HG02571 (cell line): ENCODE measurements at regions not wholly inside any gene's neighbourhood (a gene's known extent, or its start where the extent isn't known, plus 50 kb on each side); places are given as distances from the start of the nearest gene placed in this dataset.

Experiments used
- ATAC-seq: cut with Tn5 transposase; IDR thresholded peaks from one replicate; pipeline ENCODE4 v1.9.1; 2021; ENCODE audit warnings: mild to moderate bottlenecking, moderate library complexity; ENCODE audit not compliant: unreplicated experiment

DNA sequence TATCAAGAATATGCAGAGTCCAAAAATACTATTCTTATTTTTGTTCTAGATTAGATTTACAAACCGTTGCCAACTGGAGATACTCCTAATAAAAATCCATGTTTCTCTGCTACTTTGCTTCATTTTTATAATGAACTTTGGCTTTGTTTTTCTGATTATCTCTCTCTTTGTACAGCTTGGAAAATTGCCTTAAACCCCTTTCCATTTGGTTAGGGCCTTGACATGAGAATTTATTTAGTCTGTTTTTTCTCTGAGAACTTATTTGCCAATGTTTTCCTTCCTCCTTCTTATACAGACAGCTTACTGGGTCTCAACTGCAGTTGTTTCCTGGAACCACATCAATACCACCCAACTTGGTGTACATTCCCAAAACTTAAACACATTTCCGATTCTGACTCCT is 555.4 kb downstream of the SLITRK6 start:
- ATAC-seq, result no peak

DNA sequence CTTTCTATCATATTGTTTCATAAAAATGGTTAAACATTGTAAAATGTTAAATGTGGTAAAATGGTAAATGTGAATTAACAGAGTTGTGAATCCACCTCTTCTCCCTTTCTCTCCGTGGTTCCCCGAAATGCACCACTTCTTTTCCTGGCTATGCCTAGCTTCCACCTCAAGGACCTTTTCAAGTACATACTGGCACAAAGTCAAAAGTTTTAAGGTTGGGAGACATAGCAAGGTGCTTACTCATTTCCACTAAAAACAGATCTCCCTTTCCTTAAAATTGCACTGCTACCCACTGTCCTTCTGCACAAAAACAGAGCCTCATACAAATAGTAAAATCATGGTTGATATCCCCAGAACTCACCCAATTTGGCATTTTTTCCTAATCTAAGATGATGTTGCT is 558.2 kb downstream of the SLITRK6 start:
- no peak for ATAC-seq

DNA sequence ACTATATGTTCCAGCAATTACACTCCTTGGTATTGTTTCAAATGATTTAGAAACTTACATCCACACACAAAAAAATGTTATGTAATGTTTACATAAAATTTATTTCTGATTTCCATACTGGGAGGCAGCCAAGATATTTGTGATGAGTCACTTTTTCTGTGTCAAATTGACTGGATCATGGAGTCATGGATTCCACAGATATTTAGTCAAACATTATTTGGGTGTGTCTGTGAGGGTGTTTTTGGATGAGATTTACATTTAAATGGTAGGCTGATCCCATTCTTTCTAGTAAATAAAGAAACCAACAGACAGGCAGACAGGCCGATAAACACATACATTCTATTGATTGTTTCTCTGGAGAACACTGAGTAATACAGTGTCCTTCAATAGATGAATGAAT is 562.8 kb downstream of the SLITRK6 start:
- no peak for ATAC-seq

DNA sequence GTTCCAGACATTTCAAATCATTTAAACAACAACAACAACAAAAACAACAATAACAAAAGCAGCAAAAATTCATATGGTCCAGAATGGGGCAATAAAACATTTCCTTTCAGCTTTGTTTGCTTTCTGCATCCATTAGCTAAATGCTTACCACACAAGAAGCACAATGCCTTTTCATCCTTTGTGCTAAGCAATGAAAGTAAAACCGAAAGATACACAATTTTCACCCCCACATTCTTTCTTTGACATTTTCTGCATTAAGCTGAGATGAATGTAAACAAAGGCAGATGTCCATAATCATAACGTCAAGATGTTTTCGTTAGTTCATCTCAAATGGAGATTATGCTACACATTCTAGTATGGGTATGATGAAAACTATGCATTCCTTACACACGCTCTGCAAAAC is 568.5 kb downstream of the SLITRK6 start:
- ATAC-seq, result no peak

DNA sequence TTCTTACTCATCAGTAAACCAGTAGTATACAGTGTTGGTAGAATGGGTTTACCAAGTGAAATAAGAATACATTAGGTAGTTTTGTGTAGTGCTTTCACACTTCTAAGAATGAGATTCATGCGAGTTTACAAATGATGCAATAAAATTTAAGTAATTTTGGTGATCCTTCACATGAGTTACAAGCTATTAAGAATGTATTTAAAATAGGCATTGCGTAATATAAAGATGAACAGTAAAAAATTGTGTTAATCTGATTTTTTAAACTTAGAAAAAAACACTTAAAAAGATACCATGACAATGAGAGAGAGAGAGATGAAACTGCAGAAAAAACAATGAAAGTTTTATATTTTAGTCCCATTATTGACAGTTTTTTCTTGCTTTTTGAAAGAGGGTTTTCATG is 570.5 kb downstream of the SLITRK6 start:
- ATAC-seq, result no peak

DNA sequence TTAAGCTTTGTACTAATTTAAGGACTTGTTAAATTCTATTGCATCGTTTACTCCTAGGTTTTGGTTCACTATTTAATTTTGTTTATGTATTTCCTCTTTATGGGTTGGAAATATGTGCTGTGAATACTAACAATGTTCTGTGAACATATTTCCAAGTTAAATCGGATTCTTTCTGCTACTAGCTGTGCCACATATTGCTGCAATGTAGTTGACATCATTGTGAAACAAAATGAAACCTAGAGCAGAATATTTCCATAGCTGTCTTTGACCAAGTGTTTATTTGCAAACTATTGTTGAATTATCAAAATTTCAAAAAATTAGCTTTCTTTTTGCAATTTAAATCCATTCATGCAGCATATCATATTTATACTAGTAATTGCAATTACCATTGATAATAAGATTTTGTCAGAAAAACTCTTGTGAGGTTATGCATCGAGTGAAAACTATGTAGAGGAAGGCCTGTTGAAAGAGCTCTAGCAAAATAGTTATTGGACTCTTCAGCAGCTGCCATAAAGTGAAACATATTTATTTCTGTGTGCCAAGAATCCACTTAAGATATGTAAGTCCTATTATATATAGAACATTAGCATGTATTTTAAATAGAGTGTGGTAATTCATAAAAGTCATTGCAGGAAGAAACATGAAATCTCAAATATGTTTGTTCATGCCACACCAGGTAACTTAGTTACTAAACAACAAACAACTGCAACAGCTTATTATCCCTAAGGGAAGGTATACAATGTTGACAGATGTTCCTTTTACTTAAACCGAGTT is 575.1 kb downstream of the SLITRK6 start:
- no peak for ATAC-seq

DNA sequence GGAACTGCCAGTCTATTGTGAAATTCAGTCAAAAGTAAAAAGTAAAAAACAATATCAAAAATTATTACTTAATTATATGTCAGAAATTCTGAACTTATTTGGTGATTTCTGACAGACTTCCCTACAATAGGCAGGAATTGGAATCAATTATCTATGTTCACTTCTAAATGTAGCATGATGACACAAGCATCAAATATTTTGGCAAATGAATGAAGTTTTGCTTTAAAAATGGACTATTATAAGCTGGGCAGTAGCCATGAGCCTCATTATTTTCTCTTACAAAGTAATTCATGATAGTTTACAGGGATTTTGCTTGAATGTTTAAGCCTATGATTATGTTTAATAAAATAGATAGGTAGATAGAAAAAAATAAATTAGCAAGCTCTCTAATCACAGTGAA is 582.6 kb downstream of the SLITRK6 start:
- ATAC-seq, result no peak

DNA sequence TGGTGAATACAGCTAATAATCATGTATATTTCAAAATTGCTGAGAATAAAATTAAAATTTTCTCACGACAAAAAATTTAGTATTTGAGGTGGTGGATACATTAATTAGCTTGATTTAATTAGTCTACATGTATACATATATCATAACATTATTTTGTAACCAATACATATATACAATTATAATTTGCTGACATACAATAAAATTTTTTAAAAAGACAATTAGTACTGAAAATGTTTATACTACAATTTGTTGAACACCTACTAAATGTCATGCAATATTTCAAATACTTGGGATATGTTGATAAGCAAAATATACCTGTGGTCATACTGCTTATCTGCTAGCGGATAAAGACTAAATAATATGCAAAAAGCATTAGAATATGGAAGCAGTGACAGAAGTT is 586.5 kb downstream of the SLITRK6 start:
- no peak for ATAC-seq

DNA sequence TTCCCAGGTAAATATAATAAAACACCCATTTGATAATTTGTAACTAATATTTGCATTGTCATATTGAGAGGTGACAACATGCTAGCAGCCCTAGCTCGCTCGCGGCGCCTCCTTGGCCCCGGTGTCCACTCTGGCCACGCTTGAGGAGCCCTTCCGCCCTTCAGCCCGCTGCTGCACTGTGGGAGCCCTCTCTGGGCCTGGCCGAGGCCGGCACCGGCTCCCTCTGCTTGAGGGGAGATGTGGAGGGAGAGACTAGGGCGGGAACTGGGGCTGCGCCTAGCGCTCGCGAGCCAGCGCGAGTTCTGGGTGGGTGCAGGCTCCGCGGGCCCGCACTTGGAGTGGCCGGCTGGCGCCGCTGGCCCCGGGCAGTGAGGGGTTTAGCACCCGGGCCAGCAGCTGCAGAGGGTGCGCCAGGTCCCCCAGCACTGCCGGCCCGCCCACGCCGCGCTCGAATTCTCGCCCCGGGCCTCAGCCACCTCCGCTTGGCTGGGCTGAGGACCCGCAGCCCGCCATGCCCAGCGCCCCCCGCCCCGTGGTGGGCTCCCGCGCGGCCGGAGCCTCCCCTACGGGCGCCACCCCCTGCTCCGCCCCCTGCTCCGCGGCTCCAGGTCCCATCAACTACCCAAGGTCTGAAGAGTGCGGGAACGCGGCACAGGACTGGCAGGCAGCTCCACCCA is 594.4 kb downstream of the SLITRK6 start:
- no peak for ATAC-seq

DNA sequence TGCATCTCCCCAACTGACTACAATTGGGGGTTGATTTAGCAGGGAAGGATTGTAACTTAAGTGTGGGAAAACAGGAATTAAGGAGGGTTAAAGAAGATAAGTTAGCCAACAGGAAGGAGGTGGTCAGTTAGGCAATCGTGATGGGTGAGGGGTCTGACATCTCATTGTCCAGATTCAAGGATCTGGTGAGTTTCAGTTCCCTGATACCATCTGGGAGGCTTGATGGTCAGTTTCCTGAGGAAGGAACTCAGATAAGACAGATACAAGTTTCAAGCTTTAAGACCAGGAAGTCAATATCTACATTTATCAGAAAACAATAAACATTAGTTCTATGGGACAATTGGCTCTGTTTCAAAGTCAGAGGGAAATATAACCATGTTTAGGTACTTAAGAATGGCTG is 601.8 kb downstream of the SLITRK6 start:
- ATAC-seq, result no peak

DNA sequence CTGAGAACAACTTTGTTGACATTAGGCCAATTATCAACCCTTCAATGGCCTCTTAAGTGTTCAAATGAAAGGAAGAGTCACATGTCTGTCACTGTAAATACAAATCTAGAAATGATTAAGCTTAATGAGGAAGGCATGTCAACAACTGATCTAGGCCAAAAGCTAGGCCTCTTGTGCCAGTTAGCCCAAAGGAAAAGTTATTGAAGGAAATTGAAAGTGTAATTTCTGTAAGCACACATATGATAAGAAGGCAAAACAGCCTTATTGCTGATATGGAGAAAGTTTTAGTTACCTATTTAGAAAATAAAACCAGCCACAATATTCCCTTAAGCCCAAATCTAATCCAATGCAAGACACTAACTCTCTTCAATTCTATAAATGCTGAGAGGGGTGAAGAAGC is 604.7 kb downstream of the SLITRK6 start:
- ATAC-seq, result no peak

DNA sequence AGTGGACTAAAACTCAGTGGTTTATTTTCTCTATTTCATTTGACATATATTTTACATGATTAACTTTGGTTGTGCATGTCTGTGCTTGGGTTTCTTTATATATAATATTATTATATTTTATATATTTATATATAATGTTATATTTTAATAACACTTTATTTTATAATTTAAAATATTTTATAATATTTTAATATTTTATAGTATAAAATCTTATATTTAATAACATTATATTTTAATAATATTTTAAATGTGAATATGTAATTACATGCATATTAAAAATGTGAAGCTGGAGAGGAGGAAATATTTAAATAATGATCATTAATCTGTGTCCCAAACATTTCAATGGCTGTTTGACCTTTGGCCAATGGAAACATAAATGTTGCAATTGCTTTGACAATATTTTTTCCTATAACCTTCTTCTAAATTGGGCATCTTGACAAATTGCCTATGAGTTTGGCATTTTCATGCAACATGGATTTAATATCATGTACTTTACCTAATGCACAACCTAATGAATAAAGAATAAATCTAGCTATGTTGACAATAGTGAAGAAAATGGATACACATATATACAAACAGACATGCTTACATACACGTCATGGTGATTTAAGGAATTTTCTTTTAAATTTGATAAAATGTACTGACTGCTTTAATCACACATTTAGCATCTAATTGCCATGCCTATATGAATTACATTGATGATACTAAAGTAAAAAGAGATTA is 607.1 kb downstream of the SLITRK6 start:
- ATAC-seq, result no peak

DNA sequence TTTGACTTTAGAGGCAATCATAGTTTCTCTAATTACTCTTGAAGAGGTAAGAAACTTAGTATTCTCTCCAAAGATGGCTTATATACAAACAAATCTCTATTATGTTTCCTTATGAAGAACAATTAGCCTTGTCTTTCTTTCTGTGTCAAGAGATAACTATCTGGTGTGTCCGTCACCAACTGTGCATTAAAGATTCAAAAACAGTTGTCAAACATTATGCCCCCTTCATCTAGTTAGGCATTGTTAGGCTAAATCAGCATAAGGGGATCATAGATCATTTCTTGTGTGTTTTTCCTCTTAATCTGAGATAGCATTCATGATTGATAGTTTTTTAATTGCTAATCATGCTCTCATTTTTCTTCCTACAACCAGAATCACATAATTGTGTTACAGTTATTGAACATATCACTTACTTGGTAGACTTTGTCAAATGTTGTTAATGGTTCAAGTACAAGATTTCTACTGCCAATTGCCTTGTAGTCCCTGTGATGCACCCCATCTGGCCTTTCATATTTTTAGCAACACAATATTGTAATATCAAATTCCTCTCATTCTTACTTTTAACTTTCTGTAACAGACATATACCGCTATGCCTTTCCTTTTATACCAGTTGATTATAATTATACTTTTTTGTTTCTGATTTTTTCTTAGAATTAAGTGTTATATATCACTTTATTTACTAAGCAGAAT is 612.7 kb downstream of the SLITRK6 start:
- ATAC-seq, result no peak

DNA sequence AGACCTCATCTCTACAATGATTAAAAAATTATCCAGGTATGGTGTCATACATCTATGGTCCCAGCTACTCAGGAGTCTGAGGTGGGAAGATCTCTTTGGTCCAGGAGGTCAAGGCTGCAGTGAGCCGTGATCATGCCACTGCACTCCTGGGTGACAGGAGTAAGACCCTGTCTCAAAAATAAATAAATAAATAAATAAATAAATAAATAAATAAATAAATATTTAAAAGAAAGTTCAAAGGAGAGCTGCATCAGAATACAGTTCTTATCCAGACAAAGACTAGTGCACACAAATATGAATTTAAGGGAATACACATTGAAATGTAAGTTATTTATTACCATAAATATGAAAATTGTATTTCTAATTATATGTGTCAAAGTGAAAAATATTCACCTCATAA is 624.9 kb downstream of the SLITRK6 start:
- no peak for ATAC-seq

DNA sequence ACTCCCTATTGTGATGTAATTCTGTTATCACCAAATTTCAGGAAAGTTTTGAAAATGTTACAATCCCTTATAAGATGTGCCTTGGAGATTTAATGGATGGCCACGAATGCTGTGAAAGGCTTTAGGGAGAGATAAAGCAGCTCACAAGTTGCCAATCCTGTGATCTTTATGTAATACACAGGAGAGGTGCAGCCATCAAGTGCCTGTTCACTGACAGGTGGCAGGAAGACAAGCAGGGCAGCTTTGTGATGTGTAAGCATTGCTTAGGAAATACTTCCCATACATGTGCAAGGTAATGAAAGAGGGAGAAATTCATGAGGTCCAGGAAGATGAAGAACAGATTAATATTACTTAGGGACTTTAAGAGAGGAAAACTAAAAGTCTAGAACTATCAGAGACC is 628.8 kb downstream of the SLITRK6 start:
- no peak for ATAC-seq

DNA sequence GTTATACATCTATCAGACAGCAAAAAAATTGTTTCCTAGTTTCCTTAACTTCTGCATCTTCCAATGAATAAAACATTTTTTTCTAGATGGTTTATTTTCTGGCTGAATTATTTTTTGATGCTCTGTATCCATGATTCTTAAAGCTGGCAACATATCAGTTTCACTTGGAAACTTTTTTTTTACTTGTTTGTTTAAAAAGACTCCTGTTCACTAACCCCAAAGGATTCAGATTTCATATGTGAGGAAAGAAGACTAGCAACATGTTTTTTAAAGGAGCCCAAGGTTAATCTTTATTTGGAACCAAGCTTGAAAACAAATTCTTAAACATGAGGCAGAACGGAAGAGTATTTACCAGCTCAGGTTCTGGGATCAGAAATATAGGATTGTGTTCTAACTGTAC is 632.3 kb downstream of the SLITRK6 start:
- no peak for ATAC-seq

DNA sequence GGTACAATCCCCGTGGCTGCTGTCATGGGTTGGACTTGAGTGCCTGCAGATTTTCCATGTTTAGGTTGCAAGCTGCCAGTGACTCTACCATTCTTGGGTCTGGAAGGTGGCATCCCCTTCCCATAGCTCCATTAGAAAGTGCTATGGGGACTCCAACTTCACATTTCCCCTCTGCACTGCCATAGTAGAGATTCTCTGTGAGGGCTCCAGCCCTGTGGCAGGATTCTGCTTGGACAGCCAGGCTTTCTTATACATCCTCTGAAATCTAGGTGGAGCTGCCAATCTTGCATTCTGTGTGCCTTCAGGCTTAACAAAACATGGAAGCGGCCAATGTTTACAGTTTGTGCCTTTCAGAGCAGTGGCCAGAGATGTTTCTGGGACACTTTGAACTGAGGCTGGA is 636.2 kb downstream of the SLITRK6 start:
- no peak for ATAC-seq

DNA sequence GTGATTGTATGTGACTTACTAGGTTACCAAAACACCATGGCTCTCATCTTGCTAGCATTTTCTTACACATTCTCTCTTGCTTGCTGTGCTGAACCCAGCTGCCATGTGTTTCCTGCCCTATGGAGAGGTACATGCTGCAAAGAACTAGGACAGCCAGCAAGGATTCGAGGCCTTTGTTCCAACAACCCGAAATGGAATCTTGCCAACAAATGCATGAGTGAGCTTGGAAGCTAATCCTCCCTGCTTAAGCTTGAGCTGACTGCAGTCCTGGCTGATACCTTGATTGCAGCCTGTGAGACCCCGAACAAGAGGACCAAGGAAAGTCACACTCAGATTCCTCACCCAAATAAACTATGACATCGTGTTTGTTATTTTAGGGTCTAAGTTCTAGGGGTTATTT is 651.2 kb downstream of the SLITRK6 start:
- no peak for ATAC-seq

DNA sequence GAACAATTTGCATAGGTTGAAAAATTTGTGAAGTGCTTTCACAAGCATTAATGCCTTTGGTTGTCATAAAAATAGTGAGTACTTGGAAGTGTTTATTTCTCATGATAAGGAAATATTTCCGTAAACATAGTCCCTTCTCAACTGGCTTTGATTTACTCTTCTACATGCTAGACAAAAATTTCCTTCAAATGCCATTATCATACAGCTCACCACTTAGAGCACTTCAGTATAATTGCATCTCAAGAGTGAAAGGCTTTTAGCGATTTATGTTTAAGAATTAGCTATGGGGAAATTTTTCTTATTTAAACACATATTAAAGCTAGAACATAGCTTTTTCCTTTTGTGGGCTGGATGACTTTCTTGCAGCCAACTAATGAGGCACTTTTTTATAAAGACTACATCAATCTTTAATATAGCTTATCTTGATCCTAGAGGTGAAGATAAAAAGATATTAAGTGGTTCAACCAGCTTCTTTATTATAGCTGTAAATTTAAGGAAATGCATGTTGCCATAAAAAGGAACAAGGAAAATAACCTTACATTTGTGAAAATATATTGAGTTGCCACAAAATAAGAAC is 656.8 kb downstream of the SLITRK6 start:
- no peak for ATAC-seq

DNA sequence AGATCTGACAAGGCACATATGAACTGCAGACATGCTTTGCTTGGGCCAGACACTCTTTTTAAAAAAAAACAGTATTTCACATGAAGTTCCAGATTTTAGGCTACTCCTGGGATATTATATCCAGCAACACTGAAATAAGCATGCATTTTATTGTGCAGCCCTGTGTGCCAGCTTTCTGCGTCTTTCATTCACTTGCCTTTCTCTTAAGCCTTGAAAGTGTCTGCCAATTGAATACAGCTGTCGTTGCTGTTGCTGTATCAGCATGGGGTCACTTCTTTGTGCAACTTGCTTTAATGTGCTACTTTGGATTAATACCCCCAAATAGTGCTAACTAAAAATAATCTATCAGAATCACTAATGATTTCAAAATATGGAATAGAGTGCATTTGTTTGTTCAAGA is 657.8 kb downstream of the SLITRK6 start:
- no peak for ATAC-seq

DNA sequence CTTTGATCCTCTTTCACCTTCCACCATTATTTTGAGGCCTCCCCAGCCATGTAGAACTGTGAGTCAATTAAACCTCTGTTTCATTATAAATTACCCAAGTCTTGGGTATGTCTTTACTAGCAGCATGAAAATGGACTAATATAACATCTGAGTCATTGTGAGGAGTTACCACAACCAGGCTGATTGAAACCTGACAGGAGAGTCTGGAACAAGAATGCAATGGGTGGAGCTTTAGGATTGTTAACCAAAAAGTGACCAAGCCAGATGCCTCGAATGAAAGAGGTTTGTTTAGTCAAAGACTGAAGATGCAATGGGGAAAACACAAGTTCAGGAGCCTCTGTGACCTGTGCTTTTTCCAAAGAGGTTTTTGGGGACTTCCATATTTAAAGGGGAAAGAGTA is 659.0 kb downstream of the SLITRK6 start:
- ATAC-seq, result no peak
